ENCODE measurements at regions not wholly inside any gene's neighbourhood (a gene's known extent, or its start where the extent isn't known, plus 50 kb on each side); places are given as distances from the start of the nearest gene placed in this dataset.
"Not testable (repeated sequence)": the region's sequence is repeated elsewhere in the genome, so short reads cannot be mapped to it uniquely, and the experiment has no call there.

DNA sequence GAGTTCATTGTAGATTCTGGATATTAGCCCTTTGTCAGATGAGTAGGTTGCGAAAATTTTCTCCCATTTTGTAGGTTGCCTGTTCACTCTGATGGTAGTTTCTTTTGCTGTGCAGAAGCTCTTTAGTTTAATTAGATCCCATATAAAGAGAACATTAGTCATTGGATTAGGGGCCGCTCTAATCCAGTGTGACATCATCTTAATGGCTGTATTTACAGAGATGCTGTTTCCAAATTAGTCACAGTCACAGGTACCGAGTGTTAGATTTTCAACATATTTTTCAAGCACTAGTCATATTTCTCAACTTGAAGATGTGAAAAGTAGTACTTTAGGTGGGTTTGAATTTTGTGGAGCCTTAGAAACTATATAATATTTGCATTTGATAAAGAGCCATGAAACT lies 319.4 kb upstream of the CNTN6 start:
- not testable (repeated sequence) for TF ChIP-seq POLR2A, POLR2AphosphoS5, TAF1, SPI1, POU2F2 (IDR thresholded peaks at IDR 0.05; ENCODE audit: low read depth, low read length)
